Left lung (tissue), 4 donors: ENCODE measurements at regions not wholly inside any gene's neighbourhood (a gene's known extent, or its start where the extent isn't known, plus 50 kb on each side); places are given as distances from the start of the nearest gene placed in this dataset.

Source experiments
- ATAC-seq: fragments of 200-7000 bp; cut with Tn5 transposase; one replicate; pipeline ENCODE4 v1.9.1; 2020; ENCODE audit warnings: moderate library complexity
- DNase-seq, 4 donors: peaks; one replicate each; pipeline ENCODE4 v3.0.0-alpha.2; 2013 to 2020
- H3K27ac ChIP-seq, 2 donors: fragments of 200-600 bp; sonication (generic) in 1 of 2; one replicate each; pipeline versions ENCODE4 v1.5.0 to v1.8.0; 2020 to 2021
- H3K27me3 ChIP-seq, 2 donors: fragments of 200-600 bp; sonication (generic) in 1 of 2; one replicate each; pipeline versions ENCODE4 v1.5.0 to v1.8.0; 2020 to 2021
- H3K36me3 ChIP-seq, 2 donors: fragments of 200-600 bp; sonication (generic) in 1 of 2; one replicate each; pipeline versions ENCODE4 v1.5.0 to v1.8.0; 2020 to 2021
- H3K4me1 ChIP-seq, 2 donors: fragments of 200-600 bp; one replicate each; pipeline ENCODE4 v1.8.0; 2021
- H3K4me3 ChIP-seq, 2 donors: fragments of 200-600 bp; sonication (generic) in 1 of 2; one replicate each; pipeline versions ENCODE4 v1.5.0 to v1.8.0; 2020 to 2021; ENCODE audit warnings: mild to moderate bottlenecking in 1 of 2
- H3K9me3 ChIP-seq, 2 donors: fragments of 200-600 bp; sonication (generic) in 1 of 2; one replicate each; pipeline versions ENCODE4 v1.5.0 to v1.8.0; 2020 to 2021
- intact Hi-C, 2 donors: fragments of 100-400 bp; cut with DNase I; formaldehyde crosslinking; loops; one replicate each; pipeline versions ENCODE4 v1.11.2 to v1.14.2; 2022
- TF ChIP-seq, protein P1 (sequence below), 2 donors: fragments of 200-600 bp; sonication (generic) in 1 of 2; IDR thresholded peaks; one replicate each; pipeline versions ENCODE4 v1.5.0 to v1.8.0; 2021; ENCODE audit warnings: antibody characterized with exemption in 2 of 2
- donor health status: DM: no; HTN: yes; CAD: no.
- donor health status: DM: no; HTN: no; CAD: no.

DNA sequence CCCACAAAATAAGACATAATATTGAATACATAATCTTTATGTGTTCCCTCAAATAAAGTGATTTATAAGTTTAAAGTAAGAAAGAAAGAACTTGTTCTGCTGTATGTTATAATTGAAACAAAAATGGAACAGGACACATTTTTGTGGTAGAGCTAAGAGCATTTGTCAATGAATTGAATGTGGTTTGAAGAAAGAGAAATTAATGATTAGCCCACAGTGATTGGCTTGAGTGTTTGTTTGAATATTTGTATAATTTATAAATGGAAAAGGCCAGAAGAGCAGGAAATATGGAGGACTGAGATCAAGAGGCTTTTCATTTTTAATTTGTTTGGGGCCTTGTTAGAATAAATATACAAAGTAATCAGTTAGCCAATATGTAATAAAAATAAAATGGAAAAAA, 395.1 kb upstream of the CDH19 start:
- ATAC-seq (peak; percentile 49), DNase-seq (peak in 1 of 4 donors; percentile 3)
- Histone ChIP-seq H3K4me3 (no peak overlapping the region), H3K9me3 (no peaks in the 10 kb centered on the region), H3K27me3 (no peaks in the 10 kb centered on the region), H3K4me1 (no peaks in the 10 kb centered on the region), H3K27ac (no peak overlapping the region), H3K36me3 (no peaks in the 10 kb centered on the region)
- TF ChIP-seq, protein P1, sequence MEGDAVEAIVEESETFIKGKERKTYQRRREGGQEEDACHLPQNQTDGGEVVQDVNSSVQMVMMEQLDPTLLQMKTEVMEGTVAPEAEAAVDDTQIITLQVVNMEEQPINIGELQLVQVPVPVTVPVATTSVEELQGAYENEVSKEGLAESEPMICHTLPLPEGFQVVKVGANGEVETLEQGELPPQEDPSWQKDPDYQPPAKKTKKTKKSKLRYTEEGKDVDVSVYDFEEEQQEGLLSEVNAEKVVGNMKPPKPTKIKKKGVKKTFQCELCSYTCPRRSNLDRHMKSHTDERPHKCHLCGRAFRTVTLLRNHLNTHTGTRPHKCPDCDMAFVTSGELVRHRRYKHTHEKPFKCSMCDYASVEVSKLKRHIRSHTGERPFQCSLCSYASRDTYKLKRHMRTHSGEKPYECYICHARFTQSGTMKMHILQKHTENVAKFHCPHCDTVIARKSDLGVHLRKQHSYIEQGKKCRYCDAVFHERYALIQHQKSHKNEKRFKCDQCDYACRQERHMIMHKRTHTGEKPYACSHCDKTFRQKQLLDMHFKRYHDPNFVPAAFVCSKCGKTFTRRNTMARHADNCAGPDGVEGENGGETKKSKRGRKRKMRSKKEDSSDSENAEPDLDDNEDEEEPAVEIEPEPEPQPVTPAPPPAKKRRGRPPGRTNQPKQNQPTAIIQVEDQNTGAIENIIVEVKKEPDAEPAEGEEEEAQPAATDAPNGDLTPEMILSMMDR (IDR thresholded peaks at IDR 0.05) = no peak
- intact Hi-C loops = no loop called here

DNA sequence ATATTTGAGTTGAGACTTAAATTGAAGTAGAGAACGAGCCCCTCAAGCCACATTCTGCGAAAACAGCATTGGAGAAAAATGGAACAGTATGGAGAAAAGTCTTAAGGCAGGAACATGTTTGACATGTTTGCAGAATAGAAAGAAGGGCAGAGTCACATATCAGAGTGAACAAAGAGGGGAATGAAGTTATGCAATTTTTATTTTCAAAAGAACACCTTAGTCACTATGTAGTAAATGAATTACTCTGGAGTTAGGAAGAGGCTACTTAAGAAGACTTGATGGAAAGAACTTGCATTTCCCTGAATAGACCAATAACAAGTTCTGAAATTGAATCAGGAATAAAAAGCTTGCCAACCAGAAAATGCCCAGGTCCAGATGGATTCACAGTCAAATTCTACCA, 391.4 kb upstream of the CDH19 start:
- TF ChIP-seq, protein P1 (IDR thresholded peaks at IDR 0.05) = no peak
- H3K36me3 ChIP-seq = no peaks in the 10 kb centered on the region
- DNase-seq = no peak
- H3K27me3 ChIP-seq = no peaks in the 10 kb centered on the region
- ATAC-seq = peak; percentile 54
- H3K9me3 ChIP-seq = peaks cover 0 to 3% of the 10 kb centered on the region in 2 donors
- H3K4me3 ChIP-seq = no peak overlapping the region
- intact Hi-C loops = no loop called here
- no peak overlapping the region for H3K27ac ChIP-seq
- no peaks in the 10 kb centered on the region for H3K4me1 ChIP-seq

DNA sequence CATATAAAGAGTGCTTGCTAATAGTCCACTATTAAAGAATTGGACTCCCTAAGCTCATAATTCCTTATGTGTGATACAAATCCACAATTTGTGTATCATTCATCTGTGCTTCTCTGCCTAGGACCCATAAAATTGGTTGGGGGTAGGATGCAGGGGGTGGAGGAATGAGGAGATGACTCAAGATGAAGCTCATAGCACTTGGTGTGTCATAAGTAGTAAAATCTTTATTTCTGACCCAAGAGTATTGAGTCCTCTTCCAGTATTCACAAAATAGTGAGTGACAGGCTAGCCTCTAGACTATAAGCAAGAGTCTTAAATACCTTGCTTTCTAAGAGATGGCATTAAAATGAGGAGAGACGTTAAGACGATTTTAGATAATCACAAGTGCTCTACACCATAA, 390.9 kb upstream of the CDH19 start:
- Histone ChIP-seq H3K27me3 (no peaks in the 10 kb centered on the region), H3K4me3 (no peak overlapping the region), H3K27ac (no peak overlapping the region), H3K9me3 (peaks cover 0 to 3% of the 10 kb centered on the region in 2 donors), H3K4me1 (no peaks in the 10 kb centered on the region), H3K36me3 (no peaks in the 10 kb centered on the region)
- DNase-seq (no peak), ATAC-seq (no peak)
- TF ChIP-seq, protein P1 (IDR thresholded peaks at IDR 0.05) = no peak
- intact Hi-C loops = no loop called here

DNA sequence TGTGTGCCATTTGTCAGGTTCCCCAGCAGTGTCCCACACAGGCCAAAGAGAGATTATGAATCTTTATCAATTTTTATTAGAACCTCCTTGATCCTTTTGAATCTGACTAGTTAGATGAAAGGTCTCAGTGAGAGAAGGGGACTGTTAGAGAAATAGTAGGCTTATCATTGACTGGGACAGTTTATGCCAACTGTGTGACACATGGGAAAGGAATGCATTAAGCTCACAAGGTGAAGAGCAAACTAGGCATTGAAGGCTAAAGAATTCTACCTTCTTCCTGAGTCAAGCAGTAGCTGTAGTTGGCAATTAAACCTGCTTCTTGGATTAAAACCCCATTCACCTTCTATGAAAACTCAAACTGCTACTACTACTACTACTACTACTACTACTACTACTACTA, 389.6 kb upstream of the CDH19 start:
- intact Hi-C loops = no loop called here
- no peaks in the 10 kb centered on the region for H3K4me1 ChIP-seq
- H3K27me3 ChIP-seq = no peaks in the 10 kb centered on the region
- H3K27ac ChIP-seq = no peak overlapping the region
- H3K36me3 ChIP-seq = no peaks in the 10 kb centered on the region
- TF ChIP-seq, protein P1 (IDR thresholded peaks at IDR 0.05) = no peak
- ATAC-seq (peak; percentile 90), DNase-seq (no peak)
- H3K4me3 ChIP-seq = no peak overlapping the region
- H3K9me3 ChIP-seq = peaks cover 0 to 3% of the 10 kb centered on the region in 2 donors

DNA sequence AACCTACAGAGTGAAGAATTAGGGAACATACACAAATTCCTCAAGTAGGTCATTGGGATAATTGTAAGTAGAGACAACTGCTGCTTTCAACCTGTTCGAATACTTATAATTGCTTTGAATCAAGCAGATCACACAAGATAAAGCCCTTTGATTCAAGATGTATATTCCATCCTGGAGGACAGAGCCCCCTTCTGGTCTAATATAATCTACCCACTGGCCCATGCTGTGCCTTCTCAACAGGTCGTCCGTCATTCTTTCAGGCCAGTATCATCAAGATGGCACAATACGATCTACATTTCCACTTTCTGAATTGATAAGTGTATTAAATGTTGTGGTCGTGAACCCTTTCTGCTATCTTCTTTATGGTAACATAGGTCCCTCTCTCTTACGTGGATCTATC, 387.0 kb upstream of the CDH19 start:
- peaks cover 0 to 3% of the 10 kb centered on the region in 2 donors for H3K9me3 ChIP-seq
- TF ChIP-seq, protein P1 (IDR thresholded peaks at IDR 0.05) = no peak
- H3K36me3 ChIP-seq = no peaks in the 10 kb centered on the region
- H3K27me3 ChIP-seq = no peaks in the 10 kb centered on the region
- DNase-seq (no peak), ATAC-seq (no peak)
- H3K4me3 ChIP-seq = no peak overlapping the region
- intact Hi-C loops = no loop called here
- no peaks in the 10 kb centered on the region for H3K4me1 ChIP-seq
- no peak overlapping the region for H3K27ac ChIP-seq
